T47D (cell line): ENCODE measurements at regions not wholly inside any gene's neighbourhood (a gene's known extent, or its start where the extent isn't known, plus 50 kb on each side); places are given as distances from the start of the nearest gene placed in this dataset.
"Not testable (repeated sequence)": the region's sequence is repeated elsewhere in the genome, so short reads cannot be mapped to it uniquely, and the experiment has no call there.

ENCODE experiments used
- DNase-seq, 2 experiments: peaks; one replicate each; pipeline versions ENCODE4 v3.0.0 to v3.0.0-alpha.2; 2011 to 2012; ENCODE audit warnings: low read depth in 1 of 2, low spot score in 1 of 2
- JUND ChIP-seq: IDR thresholded peaks from 2 replicates; pipeline ENCODE4 v1.6.1; 2012; ENCODE audit warnings: low read depth
- in situ Hi-C: cut with HindIII; loops from 2 replicates; pipeline ENCODE4 v1.10.0; 2016; ENCODE audit warnings: low sequenced_read_pairs, low pct_unique_long_range_greater_than_20kb

GRCh38 chr5:21058289-21058688 lies 1070.3 kb upstream of the CDH18 start:
- no peak for TF ChIP-seq JUND
- no peak for DNase-seq
- in situ Hi-C loops, result no loop called here

- in situ Hi-C loops, result no loop called here
- no peak for TF ChIP-seq JUND
- DNase-seq, result no peak
Measured at GRCh38 chr5:21051945-21052344, 1063.9 kb upstream of the CDH18 start.

- in situ Hi-C loops, result no loop called here
- TF ChIP-seq JUND, result no peak
- DNase-seq, result no peak
Measured at GRCh38 chr5:21049901-21050300, 1061.9 kb upstream of the CDH18 start.

- no peak for TF ChIP-seq JUND
- in situ Hi-C loops, result no loop called here
- no peak for DNase-seq
Measured at GRCh38 chr5:21030981-21031380, 1043.0 kb upstream of the CDH18 start.

- DNase-seq, result no peak
- TF ChIP-seq JUND, result no peak
- in situ Hi-C loops, result no loop called here
Measured at GRCh38 chr5:21024966-21025365, 1037.0 kb upstream of the CDH18 start.

- DNase-seq, result no peak
- no peak for TF ChIP-seq JUND
- in situ Hi-C loops, result no loop called here
Measured at GRCh38 chr5:21013237-21013636, 1025.2 kb upstream of the CDH18 start.

- peak in 1 of 2 experiments; percentile 54 for DNase-seq
- in situ Hi-C loops, result no loop called here
- no peak for TF ChIP-seq JUND
Measured at GRCh38 chr5:21007781-21008180, 1019.8 kb upstream of the CDH18 start.

- in situ Hi-C loops, DNase-seq: not testable (repeated sequence)
Measured at GRCh38 chr5:20988933-20989332, 1000.9 kb upstream of the CDH18 start.

GRCh38 chr5:20985754-20986153 lies 997.8 kb upstream of the CDH18 start:
- in situ Hi-C loops, result no loop called here
- DNase-seq, result no peak
- no peak for TF ChIP-seq JUND

GRCh38 chr5:20974426-20974825 lies 986.4 kb upstream of the CDH18 start:
- in situ Hi-C loops, result no loop called here
- TF ChIP-seq JUND, result no peak
- DNase-seq, result no peak

- TF ChIP-seq JUND, result no peak
- in situ Hi-C loops, result no loop called here
- peak; percentile 7 to 84 for DNase-seq
Measured at GRCh38 chr5:20972419-20972925, 984.5 kb upstream of the CDH18 start.

- no peak for DNase-seq
- TF ChIP-seq JUND, result no peak
- in situ Hi-C loops, result no loop called here
Measured at GRCh38 chr5:20959347-20959746, 971.3 kb upstream of the CDH18 start.

- DNase-seq, result no peak
- no peak for TF ChIP-seq JUND
- in situ Hi-C loops, result no loop called here
Measured at GRCh38 chr5:20958641-20959040, 970.6 kb upstream of the CDH18 start.

- no peak for DNase-seq
- TF ChIP-seq JUND, result no peak
- in situ Hi-C loops, result no loop called here
Measured at GRCh38 chr5:20956134-20956533, 968.1 kb upstream of the CDH18 start.
